ENCODE measurements at regions not wholly inside any gene's neighbourhood (a gene's known extent, or its start where the extent isn't known, plus 50 kb on each side); places are given as distances from the start of the nearest gene placed in this dataset.

GRCh38 chr10:63703113-63703670, 182.0 kb downstream of the REEP3 start:
- no peak for TF ChIP-seq EZH2 (IDR thresholded peaks at IDR 0.05; ENCODE audit: borderline replicate concordance, low read length)
- TF ChIP-seq, protein P1, sequence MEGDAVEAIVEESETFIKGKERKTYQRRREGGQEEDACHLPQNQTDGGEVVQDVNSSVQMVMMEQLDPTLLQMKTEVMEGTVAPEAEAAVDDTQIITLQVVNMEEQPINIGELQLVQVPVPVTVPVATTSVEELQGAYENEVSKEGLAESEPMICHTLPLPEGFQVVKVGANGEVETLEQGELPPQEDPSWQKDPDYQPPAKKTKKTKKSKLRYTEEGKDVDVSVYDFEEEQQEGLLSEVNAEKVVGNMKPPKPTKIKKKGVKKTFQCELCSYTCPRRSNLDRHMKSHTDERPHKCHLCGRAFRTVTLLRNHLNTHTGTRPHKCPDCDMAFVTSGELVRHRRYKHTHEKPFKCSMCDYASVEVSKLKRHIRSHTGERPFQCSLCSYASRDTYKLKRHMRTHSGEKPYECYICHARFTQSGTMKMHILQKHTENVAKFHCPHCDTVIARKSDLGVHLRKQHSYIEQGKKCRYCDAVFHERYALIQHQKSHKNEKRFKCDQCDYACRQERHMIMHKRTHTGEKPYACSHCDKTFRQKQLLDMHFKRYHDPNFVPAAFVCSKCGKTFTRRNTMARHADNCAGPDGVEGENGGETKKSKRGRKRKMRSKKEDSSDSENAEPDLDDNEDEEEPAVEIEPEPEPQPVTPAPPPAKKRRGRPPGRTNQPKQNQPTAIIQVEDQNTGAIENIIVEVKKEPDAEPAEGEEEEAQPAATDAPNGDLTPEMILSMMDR (IDR thresholded peaks at IDR 0.05; ENCODE audit: low read length) = no peak
